ENCODE measurements at regions not wholly inside any gene's neighbourhood (a gene's known extent, or its start where the extent isn't known, plus 50 kb on each side); places are given as distances from the start of the nearest gene placed in this dataset.

GRCh38 chr21:28253961-28254360, 738.7 kb downstream of the LTN1 start:
- TF ChIP-seq CTCF (IDR thresholded peaks at IDR 0.05; ENCODE audit: low read depth, low read length), result no peak
- no peak for DNase-seq (ENCODE audit: low read depth, low spot score)
- H3K27me3 ChIP-seq (ENCODE audit: control insufficient read depth, insufficient read depth, low read length), result no peaks in the 10 kb centered on the region
- H3K4me3 ChIP-seq (ENCODE audit: low read depth, low read length), result no peak overlapping the region
- ChIA-PET CTCF (no interaction called here), POLR2A (no interaction called here)
- H3K27ac ChIP-seq (ENCODE audit: low read depth, low read length), result no peak overlapping the region
- no peaks in the 10 kb centered on the region for H3K9me3 ChIP-seq (ENCODE audit: control insufficient read depth, insufficient read depth, low read length)

GRCh38 chr21:28253338-28253737, 739.3 kb downstream of the LTN1 start:
- DNase-seq (ENCODE audit: low read depth, low spot score), result no peak
- CTCF ChIA-PET, result no interaction called here
- no peak overlapping the region for H3K27ac ChIP-seq (ENCODE audit: low read depth, low read length)

GRCh38 chr21:28252928-28253327, 739.7 kb downstream of the LTN1 start:
- Histone ChIP-seq H3K27me3 (ENCODE audit: control insufficient read depth, insufficient read depth, low read length) (no peaks in the 10 kb centered on the region), H3K9me3 (ENCODE audit: control insufficient read depth, insufficient read depth, low read length) (no peaks in the 10 kb centered on the region), H3K4me3 (ENCODE audit: low read depth, low read length) (no peak overlapping the region), H3K27ac (ENCODE audit: low read depth, low read length) (no peak overlapping the region)
- CTCF ChIA-PET, result interaction anchor here (0.9 kb wide), 1 partner anchor 493 kb away, joined by 3 read pairs; no protein-coding TSS in a partner anchor
- POLR2A ChIA-PET, result no interaction called here
- no peak for TF ChIP-seq CTCF (IDR thresholded peaks at IDR 0.05; ENCODE audit: low read depth, low read length)
- DNase-seq (ENCODE audit: low read depth, low spot score), result no peak

More at GRCh38 chr21:28253338-28253737, 739.3 kb downstream of the LTN1 start:
- TF ChIP-seq CTCF (IDR thresholded peaks at IDR 0.05; ENCODE audit: low read depth, low read length), result no peak
- Histone ChIP-seq H3K27me3 (ENCODE audit: control insufficient read depth, insufficient read depth, low read length) (no peaks in the 10 kb centered on the region), H3K4me3 (ENCODE audit: low read depth, low read length) (no peak overlapping the region), H3K9me3 (ENCODE audit: control insufficient read depth, insufficient read depth, low read length) (no peaks in the 10 kb centered on the region)
- POLR2A ChIA-PET, result no interaction called here

- no peaks in the 10 kb centered on the region for H3K27me3 ChIP-seq (ENCODE audit: control insufficient read depth, insufficient read depth, low read length)
- ChIA-PET CTCF (no interaction called here), POLR2A (no interaction called here)
- H3K9me3 ChIP-seq (ENCODE audit: control insufficient read depth, insufficient read depth, low read length), result no peaks in the 10 kb centered on the region
- no peak overlapping the region for H3K27ac ChIP-seq (ENCODE audit: low read depth, low read length)
- H3K4me3 ChIP-seq (ENCODE audit: low read depth, low read length), result no peak overlapping the region
- no peak for DNase-seq (ENCODE audit: low read depth, low spot score)
- TF ChIP-seq CTCF (IDR thresholded peaks at IDR 0.05; ENCODE audit: low read depth, low read length), result no peak
These were observed 741.7 kb downstream of the LTN1 start for GRCh38 chr21:28250946-28251345.

- POLR2A ChIA-PET, result no interaction called here
- no peak for DNase-seq (ENCODE audit: low read depth, low spot score)
- no peak for TF ChIP-seq CTCF (IDR thresholded peaks at IDR 0.05; ENCODE audit: low read depth, low read length)
These were observed 745.1 kb downstream of the LTN1 start for GRCh38 chr21:28247454-28248020.

More at GRCh38 chr21:28247454-28248020, 745.1 kb downstream of the LTN1 start:
- Histone ChIP-seq H3K4me3 (ENCODE audit: low read depth, low read length) (no peak overlapping the region), H3K9me3 (ENCODE audit: control insufficient read depth, insufficient read depth, low read length) (no peaks in the 10 kb centered on the region), H3K27me3 (ENCODE audit: control insufficient read depth, insufficient read depth, low read length) (no peaks in the 10 kb centered on the region), H3K27ac (ENCODE audit: low read depth, low read length) (no peak overlapping the region)
- CTCF ChIA-PET, result no interaction called here
